GM18499 (cell line): ENCODE measurements at regions not wholly inside any gene's neighbourhood (a gene's known extent, or its start where the extent isn't known, plus 50 kb on each side); places are given as distances from the start of the nearest gene placed in this dataset.

ENCODE experiments used
- ATAC-seq: cut with Tn5 transposase; IDR thresholded peaks from one replicate; pipeline ENCODE4 v1.9.1; 2021; ENCODE audit warnings: moderate number of reproducible peaks; ENCODE audit not compliant: insufficient read depth, unreplicated experiment

DNA sequence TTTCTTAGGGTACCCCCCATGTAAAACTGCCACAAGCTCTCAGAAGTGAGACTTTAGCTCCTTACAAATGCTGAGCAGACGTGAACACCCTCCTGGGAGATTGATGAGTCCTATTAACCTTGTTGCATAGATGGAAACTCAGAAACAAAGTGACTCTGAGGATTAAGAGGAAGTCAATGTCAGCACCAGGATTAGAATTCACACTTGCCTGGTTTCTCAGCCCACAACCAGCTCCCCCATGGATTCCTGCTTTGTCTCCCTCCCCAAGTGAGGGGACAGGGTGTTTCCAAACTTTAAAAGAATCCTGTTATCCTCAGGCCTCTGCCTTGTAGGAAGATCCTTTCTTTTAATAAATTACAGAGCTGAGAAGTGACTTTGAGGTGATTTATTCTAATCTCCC, 324.4 kb downstream of the NDFIP2 start:
- ATAC-seq, result no peak

- ATAC-seq, result no peak
Measured at GRCh38 chr13:79803989-79804388, 323.0 kb downstream of the NDFIP2 start.

GRCh38 chr13:79803296-79803695, 322.3 kb downstream of the NDFIP2 start:
- ATAC-seq, result no peak

DNA sequence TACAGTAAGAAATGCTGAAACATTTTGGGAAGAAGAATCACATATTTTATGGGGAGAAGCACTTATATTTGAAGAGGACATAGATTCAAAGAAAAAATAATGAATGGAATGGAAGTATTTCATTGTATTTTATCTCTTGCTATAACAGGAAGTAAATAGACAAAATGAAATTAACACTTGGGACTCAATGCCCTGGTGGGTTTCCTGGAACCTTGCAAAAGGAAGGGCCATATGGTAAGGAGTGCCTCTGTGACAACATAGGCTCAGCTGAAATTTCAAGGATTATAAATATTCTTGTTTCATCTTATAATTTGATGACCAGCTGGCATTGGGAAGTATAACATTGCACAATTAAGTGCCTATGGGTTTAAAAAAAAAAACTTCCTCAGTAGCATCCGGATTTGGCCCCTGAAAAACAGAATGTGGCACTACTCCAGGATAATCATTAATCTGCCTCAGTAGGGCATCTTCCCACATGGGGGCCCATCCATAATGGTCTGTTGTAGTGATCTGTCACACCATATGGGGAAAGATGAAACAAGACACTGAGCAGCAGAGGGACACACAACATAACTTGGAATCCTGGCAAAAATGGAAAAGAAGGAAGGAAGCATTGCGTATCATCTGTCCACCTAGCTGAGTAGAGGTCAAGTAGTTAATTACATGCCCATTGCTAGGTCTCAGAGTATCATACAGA, 321.6 kb downstream of the NDFIP2 start:
- no peak for ATAC-seq

DNA sequence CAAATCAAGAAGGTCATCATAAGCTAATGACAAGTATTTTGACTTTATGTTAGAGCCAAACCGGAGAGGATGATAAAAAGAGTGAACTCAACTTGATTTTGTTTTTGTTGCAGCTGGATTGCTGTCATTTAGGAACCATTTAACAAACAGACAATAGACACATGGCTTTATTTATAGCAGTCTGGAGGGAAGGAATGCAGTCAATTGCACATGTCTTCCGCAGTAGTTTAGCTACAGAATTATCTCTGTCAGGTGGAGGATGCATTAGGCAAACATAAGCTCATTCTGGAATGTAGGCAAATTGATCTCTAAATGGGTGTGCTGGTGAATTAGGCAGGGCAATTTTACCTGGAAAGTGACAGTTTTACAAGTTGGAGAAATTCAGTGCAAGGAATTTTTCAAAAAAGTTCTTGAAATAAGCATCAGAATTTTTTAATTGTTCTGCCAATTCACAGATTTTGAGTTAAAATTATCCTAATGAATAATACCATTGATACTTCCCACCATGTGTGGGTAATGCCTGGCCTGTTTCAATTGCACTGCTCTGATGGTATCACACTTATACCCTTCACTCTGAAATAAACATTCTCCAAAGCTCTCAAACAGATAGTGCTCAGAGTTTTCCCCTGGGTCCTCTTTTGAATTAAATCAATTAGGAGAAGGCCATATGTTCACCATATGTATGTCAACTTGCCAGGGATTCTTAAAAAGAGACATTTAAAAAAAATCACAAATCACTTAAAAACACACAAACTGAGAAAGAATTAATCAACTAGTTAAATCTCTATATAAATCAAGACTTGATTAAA, 318.3 kb downstream of the NDFIP2 start:
- ATAC-seq, result no peak

- no peak for ATAC-seq
Measured at GRCh38 chr13:79796136-79796535, 315.2 kb downstream of the NDFIP2 start.

DNA sequence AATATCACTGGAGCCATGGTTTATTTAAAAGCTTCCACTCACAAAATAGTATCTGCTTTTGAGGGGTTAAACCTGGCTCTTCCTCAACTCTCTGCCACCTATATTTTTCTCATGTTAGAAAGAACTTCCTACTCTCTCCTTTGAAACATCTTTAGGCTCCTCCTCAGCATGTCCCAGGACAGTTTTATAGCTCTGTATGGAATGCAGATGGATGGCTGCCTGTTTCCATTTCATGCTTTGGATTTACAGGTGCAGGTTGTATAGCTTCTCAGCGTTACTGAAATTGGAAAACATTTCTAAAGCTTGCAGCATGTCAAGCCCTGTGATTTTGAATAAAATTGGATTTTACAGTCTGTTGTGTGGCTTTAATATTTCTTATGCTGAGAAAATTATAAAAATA, 314.0 kb downstream of the NDFIP2 start:
- no peak for ATAC-seq

DNA sequence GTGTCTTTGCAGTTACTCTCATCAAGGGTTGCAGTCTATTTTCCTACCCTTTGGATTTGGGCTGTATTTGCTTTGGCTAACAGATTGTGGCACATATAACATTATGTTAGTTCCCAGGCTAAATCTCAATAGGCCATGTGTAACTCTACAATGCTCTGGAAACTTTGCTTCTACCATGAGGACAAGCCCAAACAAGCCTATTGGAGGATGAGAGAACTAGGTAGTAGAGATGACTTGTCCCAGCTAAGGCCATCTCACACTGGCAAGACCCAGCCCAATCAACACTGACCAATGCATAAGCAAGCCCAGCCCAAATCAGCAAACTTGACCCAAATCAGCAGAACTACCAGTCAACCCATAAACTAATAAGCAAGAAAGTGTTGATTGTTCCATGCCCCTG, 311.8 kb downstream of the NDFIP2 start:
- no peak for ATAC-seq

GRCh38 chr13:79791471-79792042, 310.6 kb downstream of the NDFIP2 start:
- no peak for ATAC-seq

DNA sequence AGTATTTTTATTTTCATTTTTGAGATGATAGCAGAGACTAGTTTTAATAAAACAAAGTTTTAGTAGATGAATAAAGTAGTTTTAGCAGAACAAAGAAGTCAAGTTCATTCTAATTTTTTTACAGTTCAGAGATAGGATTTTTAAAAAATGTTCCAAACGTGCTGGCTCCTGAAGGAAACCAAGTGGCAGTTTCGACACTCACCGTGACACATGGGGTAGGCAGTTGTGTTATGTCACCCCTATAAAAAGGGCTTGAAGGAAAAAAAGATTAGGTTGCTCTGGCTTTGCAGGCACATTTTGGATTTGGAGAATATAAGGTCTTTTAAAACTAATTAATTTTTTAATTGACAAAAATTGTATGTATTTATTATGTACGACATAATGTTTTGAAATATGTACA, 305.2 kb downstream of the NDFIP2 start:
- no peak for ATAC-seq

DNA sequence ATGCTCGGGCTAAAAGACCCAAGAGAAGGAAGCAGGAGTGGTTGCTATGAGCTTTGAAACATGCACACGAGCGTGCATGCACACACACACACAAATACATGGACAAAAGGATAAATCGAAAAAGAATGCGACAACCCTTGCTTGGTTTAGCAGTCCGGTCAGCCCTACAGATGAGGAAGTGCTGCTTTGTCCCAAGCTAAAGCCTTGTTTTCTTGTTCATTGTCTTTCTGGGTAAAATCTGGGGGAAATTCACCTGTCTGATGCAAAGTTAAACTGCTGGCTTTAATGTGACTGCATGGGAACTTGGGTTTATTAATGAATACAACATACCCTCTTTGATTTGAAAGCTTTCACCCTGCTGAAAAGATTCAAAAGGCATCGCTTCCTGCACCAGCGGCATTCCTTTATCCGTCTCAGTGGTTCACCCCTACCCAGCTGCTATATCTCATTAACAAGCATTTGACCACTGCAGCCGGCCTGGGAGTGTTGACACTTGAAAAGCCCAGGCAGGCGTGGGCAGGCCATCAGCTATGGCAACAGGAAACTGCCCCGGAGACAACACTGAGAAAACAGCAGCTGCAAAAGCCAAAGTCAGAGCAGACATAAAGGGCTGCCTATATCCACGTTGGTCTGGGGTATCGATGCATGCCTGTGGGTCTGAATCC, 301.7 kb downstream of the NDFIP2 start:
- no peak for ATAC-seq

- no peak for ATAC-seq
Measured at GRCh38 chr13:79781829-79782540, 301.0 kb downstream of the NDFIP2 start.

DNA sequence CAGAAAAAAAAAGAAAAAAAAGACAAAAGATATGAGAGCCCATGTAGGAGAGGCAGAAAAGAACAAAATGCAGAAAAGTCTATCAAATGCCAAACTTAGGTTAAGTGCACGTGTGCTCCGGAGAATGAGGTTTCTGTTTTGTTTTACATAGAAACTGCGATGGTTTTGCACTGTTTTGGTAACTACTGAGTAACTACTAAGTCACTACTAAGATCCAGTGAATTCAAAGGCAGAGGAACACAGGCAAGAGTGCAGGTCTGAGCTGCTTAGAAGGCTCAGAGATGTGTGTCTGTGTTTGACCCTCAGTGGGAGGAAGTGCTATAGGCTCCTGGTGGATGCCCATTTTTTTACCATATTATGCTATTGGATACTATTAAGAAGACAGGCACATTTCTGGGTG, 299.3 kb downstream of the NDFIP2 start:
- no peak for ATAC-seq

GRCh38 chr13:79779761-79780160, 298.8 kb downstream of the NDFIP2 start:
- ATAC-seq, result no peak

GRCh38 chr13:79778741-79779460, 297.9 kb downstream of the NDFIP2 start:
- no peak for ATAC-seq

DNA sequence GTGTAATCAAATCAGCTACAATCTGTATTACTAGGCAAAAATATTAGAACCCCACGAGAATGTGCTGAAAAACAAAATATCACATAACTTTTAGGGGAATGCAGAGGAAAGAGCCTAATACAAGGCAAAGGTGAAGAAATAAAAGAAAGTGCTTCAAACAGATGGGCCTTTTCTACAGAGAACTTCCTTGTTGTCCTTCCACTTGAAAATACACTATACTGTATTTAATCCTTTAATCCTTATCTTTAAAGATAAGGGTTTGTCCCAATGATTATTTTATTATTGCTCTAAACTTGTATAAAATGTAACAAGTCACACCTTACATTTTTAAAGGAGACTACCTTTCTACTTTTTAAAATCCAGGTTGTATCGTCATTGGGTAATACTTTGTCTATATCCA, 296.5 kb downstream of the NDFIP2 start:
- ATAC-seq, result no peak

GRCh38 chr13:79776531-79777295, 295.8 kb downstream of the NDFIP2 start:
- ATAC-seq, result no peak

GRCh38 chr13:79775830-79776229, 294.9 kb downstream of the NDFIP2 start:
- no peak for ATAC-seq

DNA sequence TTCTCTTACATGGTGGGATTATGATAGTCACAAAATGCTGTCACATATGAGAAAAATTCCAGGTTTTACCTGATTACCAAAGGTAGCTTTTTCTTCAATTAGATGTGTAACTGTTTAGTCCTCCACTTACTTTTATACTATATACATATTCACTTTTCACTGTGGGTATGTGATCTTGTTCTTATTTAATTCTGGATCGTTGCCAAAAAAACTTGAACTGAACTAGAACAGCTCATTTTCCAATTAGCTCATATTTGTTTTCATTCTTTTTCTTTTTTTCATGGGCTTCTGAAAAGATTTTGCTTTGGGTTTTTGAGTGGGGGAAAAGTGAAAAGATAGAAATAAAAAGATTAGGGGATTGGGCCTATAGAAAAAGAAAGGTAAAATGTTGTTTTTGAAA, 291.9 kb downstream of the NDFIP2 start:
- ATAC-seq, result no peak
